HFFc6 (cell line): ENCODE measurements at regions not wholly inside any gene's neighbourhood (a gene's known extent, or its start where the extent isn't known, plus 50 kb on each side); places are given as distances from the start of the nearest gene placed in this dataset.

Source experiments
- DNase-seq: peaks from one replicate; pipeline ENCODE4 v3.0.0-alpha.2; 2018
- H3K27ac Mint-ChIP-seq: 2 replicates; pipeline ENCODE4 v1.8.0; 2020; ENCODE audit warnings: mild to moderate bottlenecking, mixed read lengths
- H3K27me3 Mint-ChIP-seq: 2 replicates; pipeline ENCODE4 v1.8.0; 2021; ENCODE audit warnings: mild to moderate bottlenecking, moderate library complexity, mixed read lengths; ENCODE audit not compliant: insufficient read depth
- H3K36me3 Mint-ChIP-seq: 2 replicates; pipeline ENCODE4 v1.8.0; 2021; ENCODE audit warnings: low read depth, mixed read lengths
- H3K4me1 Mint-ChIP-seq: 2 replicates; pipeline ENCODE4 v1.8.0; 2020; ENCODE audit warnings: low read depth, mixed read lengths
- H3K4me3 Mint-ChIP-seq: 2 replicates; pipeline ENCODE4 v1.8.0; 2020; ENCODE audit warnings: mild to moderate bottlenecking, moderate library complexity, mixed read lengths
- H3K9me3 Mint-ChIP-seq: 2 replicates; pipeline ENCODE4 v1.8.0; 2020; ENCODE audit warnings: mild to moderate bottlenecking, mixed read lengths
- TF ChIP-seq, protein P1 (sequence below): fragments of 200-600 bp; sonication (generic); IDR thresholded peaks from 2 replicates; pipeline ENCODE4 v1.5.0; 2021; ENCODE audit warnings: antibody characterized with exemption, mild to moderate bottlenecking

GRCh38 chr1:8213676-8214075 lies 104.2 kb upstream of the SLC45A1 start:
- Mint-ChIP-seq H3K4me3 (no peak overlapping the region), H3K27me3 (no peaks in the 10 kb centered on the region; the same call in 1 of the 2 replicates), H3K9me3 (no peaks in the 10 kb centered on the region), H3K27ac (no peak overlapping the region), H3K4me1 (peaks cover 62% of the 10 kb centered on the region), H3K36me3 (no peaks in the 10 kb centered on the region)
- DNase-seq = no peak
- TF ChIP-seq, protein P1, sequence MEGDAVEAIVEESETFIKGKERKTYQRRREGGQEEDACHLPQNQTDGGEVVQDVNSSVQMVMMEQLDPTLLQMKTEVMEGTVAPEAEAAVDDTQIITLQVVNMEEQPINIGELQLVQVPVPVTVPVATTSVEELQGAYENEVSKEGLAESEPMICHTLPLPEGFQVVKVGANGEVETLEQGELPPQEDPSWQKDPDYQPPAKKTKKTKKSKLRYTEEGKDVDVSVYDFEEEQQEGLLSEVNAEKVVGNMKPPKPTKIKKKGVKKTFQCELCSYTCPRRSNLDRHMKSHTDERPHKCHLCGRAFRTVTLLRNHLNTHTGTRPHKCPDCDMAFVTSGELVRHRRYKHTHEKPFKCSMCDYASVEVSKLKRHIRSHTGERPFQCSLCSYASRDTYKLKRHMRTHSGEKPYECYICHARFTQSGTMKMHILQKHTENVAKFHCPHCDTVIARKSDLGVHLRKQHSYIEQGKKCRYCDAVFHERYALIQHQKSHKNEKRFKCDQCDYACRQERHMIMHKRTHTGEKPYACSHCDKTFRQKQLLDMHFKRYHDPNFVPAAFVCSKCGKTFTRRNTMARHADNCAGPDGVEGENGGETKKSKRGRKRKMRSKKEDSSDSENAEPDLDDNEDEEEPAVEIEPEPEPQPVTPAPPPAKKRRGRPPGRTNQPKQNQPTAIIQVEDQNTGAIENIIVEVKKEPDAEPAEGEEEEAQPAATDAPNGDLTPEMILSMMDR = no peak

DNA sequence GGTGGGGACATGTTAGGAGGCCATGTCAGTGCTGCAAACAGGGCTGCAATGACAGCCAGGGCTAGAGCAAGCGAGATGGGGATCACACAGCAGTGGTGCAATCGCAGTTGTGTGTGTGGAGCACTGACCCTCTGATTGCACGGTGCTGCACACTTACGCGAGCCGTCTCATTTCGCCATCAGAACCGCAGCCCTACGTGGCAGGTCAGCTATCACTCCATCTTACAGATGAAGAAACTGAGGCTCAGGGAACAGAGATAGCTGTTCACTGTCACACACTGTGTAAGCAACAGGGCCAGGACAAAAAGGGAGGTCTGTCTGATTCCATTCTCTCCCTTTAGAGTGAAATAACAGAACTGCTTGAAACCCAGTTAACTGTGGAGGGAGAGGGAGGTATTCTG lies 104.8 kb upstream of the SLC45A1 start:
- Mint-ChIP-seq H3K27me3 (no peaks in the 10 kb centered on the region; the same call in 1 of the 2 replicates), H3K4me3 (no peak overlapping the region), H3K9me3 (no peaks in the 10 kb centered on the region), H3K4me1 (peaks cover 56% of the 10 kb centered on the region), H3K27ac (no peak overlapping the region), H3K36me3 (no peaks in the 10 kb centered on the region)
- DNase-seq = no peak
- TF ChIP-seq, protein P1 = no peak

DNA sequence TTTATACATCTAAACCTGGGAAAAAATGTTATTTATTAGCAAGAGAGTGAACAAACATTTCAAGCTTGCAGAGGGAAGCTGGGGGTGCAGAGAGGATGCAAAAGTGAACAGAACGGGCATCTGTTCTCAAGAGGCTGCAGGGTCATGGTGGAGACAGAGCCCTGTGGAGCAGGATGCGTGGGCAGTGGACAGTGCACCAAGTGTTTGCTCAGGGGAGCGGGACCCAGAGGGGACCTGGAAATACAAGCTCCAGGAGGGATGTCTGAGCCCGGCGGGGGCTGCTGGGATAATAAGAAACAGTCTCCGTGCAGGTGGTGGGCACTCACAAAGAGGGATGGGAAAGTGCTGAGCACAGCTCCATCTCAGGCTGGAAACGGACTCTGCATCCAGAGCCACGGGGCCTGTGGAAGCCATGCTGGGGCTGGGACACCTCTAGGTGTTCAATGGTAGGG lies 105.3 kb upstream of the SLC45A1 start:
- peak overlapping the region; percentile 97 for H3K27ac Mint-ChIP-seq
- H3K4me1 Mint-ChIP-seq = peaks cover 51% of the 10 kb centered on the region
- H3K27me3 Mint-ChIP-seq = no peaks in the 10 kb centered on the region; the same call in 1 of the 2 replicates
- TF ChIP-seq, protein P1 = no peak
- no peaks in the 10 kb centered on the region for H3K9me3 Mint-ChIP-seq
- DNase-seq = no peak
- peak overlapping the region; percentile 83 for H3K4me3 Mint-ChIP-seq
- H3K36me3 Mint-ChIP-seq = no peaks in the 10 kb centered on the region

- TF ChIP-seq, protein P1 = peak; percentile 22; the same call in 1 of the 2 replicates
- Mint-ChIP-seq H3K9me3 (no peaks in the 10 kb centered on the region), H3K36me3 (no peaks in the 10 kb centered on the region), H3K27me3 (no peaks in the 10 kb centered on the region; the same call in 1 of the 2 replicates), H3K4me1 (peaks cover 50% of the 10 kb centered on the region), H3K4me3 (peak overlapping the region; percentile 83), H3K27ac (peak overlapping the region; percentile 97)
- DNase-seq = peak; percentile 96
Observed at GRCh38 chr1:8211883-8212579, 105.9 kb upstream of the SLC45A1 start.

- peaks cover 43% of the 10 kb centered on the region for H3K4me1 Mint-ChIP-seq
Observed at GRCh38 chr1:8211251-8211882, 106.5 kb upstream of the SLC45A1 start.

More at GRCh38 chr1:8211251-8211882, 106.5 kb upstream of the SLC45A1 start:
- TF ChIP-seq, protein P1 = no peak
- Mint-ChIP-seq H3K27me3 (peaks cover 1% of the 10 kb centered on the region; the same call in 1 of the 2 replicates), H3K9me3 (no peaks in the 10 kb centered on the region), H3K27ac (peak overlapping the region; percentile 97), H3K4me3 (peak overlapping the region; percentile 83), H3K36me3 (no peaks in the 10 kb centered on the region)
- DNase-seq = no peak
